ENCODE measurements at regions not wholly inside any gene's neighbourhood (a gene's known extent, or its start where the extent isn't known, plus 50 kb on each side); places are given as distances from the start of the nearest gene placed in this dataset.

- DNase-seq (ENCODE audit: low read depth in 2 of 2), result no peak
Observed at GRCh38 chr11:95307286-95307685, 76.3 kb upstream of the SESN3 start.

GRCh38 chr11:95306801-95307200, 75.8 kb upstream of the SESN3 start:
- DNase-seq (ENCODE audit: low read depth in 2 of 2), result no peak

GRCh38 chr11:95306123-95306522, 75.1 kb upstream of the SESN3 start:
- DNase-seq (ENCODE audit: low read depth in 2 of 2), result no peak

GRCh38 chr11:95305705-95306104, 74.7 kb upstream of the SESN3 start:
- no peak for DNase-seq (ENCODE audit: low read depth in 2 of 2)

- no peak for DNase-seq (ENCODE audit: low read depth in 2 of 2)
Observed at GRCh38 chr11:95304777-95305176, 73.8 kb upstream of the SESN3 start.

- DNase-seq (ENCODE audit: low read depth in 2 of 2), result no peak
Observed at GRCh38 chr11:95302211-95302610, 71.2 kb upstream of the SESN3 start.

- DNase-seq (ENCODE audit: low read depth in 2 of 2), result no peak
Observed at GRCh38 chr11:95301474-95301873, 70.5 kb upstream of the SESN3 start.

- no peak for DNase-seq (ENCODE audit: low read depth in 2 of 2)
Observed at GRCh38 chr11:95299078-95299679, 68.2 kb upstream of the SESN3 start.

GRCh38 chr11:95297680-95298452, 66.9 kb upstream of the SESN3 start:
- no peak for DNase-seq (ENCODE audit: low read depth in 2 of 2)

- no peak for DNase-seq (ENCODE audit: low read depth in 2 of 2)
Observed at GRCh38 chr11:95296621-95297025, 65.6 kb upstream of the SESN3 start.

GRCh38 chr11:95296165-95296564, 65.2 kb upstream of the SESN3 start:
- no peak for DNase-seq (ENCODE audit: low read depth in 2 of 2)

- no peak for DNase-seq (ENCODE audit: low read depth in 2 of 2)
Observed at GRCh38 chr11:95295382-95296149, 64.6 kb upstream of the SESN3 start.

- no peak for DNase-seq (ENCODE audit: low read depth in 2 of 2)
Observed at GRCh38 chr11:95294701-95295100, 63.7 kb upstream of the SESN3 start.

GRCh38 chr11:95293116-95293515, 62.1 kb upstream of the SESN3 start:
- no peak for DNase-seq (ENCODE audit: low read depth in 2 of 2)

- no peak for DNase-seq (ENCODE audit: low read depth in 2 of 2)
Observed at GRCh38 chr11:95291946-95292345, 60.9 kb upstream of the SESN3 start.

- no peak for DNase-seq (ENCODE audit: low read depth in 2 of 2)
Observed at GRCh38 chr11:95289378-95290101, 58.5 kb upstream of the SESN3 start.

GRCh38 chr11:95284057-95285052, 53.4 kb upstream of the SESN3 start:
- no peak for DNase-seq (ENCODE audit: low read depth in 2 of 2)

GRCh38 chr11:95283650-95284049, 52.6 kb upstream of the SESN3 start:
- DNase-seq (ENCODE audit: low read depth in 2 of 2), result no peak

GRCh38 chr11:95283146-95283545, 52.1 kb upstream of the SESN3 start:
- DNase-seq (ENCODE audit: low read depth in 2 of 2), result no peak

- DNase-seq (ENCODE audit: low read depth in 2 of 2), result no peak
Observed at GRCh38 chr11:95282291-95282751, 51.3 kb upstream of the SESN3 start.

All from stimulated activated CD8-positive, alpha-beta memory T cell treated with anti-CD3 and anti-CD28 coated beads, Interleukin-2, amount 100 ng/mL, for 1 hour (primary cell).